ENCODE measurements at regions not wholly inside any gene's neighbourhood (a gene's known extent, or its start where the extent isn't known, plus 50 kb on each side); places are given as distances from the start of the nearest gene placed in this dataset.
"Not testable (repeated sequence)": the region's sequence is repeated elsewhere in the genome, so short reads cannot be mapped to it uniquely, and the experiment has no call there.

DNA sequence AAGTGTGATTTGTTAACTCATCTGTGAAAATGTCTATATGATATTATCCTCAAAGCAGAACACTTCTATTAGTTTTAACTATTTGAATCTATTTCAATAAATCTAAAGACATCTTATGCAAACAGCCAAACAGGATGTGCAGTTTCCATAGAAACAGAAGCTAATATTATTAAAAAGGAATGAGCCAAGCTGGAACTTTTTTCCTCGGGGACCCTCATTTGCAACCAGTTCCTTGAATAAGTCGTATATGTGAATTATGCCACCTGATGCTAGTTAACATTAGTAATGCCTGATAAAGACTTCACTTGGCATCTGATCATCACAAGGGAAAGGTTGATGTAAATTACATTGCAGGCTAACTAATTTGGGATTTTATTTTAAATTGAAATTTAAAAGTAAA, 216.9 kb upstream of the SMLR1 start:
- DNase-seq, result no peak

DNA sequence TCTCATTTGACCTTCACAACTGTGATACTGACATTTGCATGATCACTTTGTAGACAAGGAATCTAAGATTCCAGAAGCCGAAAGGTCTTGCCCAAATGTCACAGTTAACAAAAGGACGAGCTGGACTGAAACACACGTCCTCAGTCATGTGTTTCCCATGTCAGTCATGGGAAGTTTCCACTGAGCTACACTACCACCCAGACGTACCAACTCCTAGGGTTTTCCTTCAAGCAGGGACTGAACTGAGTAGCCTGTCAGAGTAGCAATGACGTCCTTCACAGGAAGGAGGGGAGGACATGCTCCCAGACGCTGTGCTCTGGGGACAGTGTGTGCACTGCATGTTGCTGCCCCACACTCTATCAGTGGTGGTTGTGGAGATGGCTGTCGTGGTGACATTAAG, 215.8 kb upstream of the SMLR1 start:
- DNase-seq, result no peak

DNA sequence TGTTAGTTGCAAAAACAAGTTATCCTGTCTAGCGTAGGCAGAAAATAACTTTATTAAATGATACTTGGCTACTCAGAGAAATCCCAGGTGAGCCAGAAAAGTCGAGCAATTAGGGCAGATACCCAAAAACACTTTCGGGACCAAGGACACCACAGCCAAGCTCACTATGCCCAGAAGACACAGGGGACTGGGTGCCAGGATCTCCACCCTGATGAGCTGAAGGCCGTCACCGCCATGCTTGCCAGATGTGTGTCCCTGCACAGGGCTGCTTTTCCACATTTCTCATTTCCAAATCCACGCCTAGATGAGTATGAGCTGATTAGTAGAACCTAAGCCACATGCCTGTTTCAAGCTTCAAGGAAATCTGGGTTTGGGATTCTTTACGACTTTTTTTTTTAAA, 214.0 kb upstream of the SMLR1 start:
- DNase-seq, result no peak

DNA sequence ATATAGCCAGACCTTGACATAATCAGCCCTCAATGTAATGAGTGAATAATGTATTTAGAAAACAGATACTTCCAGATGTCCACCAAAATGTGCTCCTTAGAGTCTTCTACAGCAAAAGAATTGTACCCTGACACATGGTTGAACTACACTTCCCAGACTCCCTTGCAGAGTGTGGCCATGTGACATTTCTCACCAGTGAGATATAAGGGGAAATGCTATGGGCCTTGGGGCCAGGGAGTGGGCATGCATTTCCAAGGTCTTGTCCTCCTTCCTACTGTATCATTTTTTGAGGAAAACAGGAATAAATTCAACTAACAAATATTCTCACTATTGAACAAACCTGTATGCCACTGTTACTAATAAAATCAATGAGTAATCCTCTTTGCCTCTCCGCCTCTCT, 211.4 kb upstream of the SMLR1 start:
- DNase-seq, result no peak

- DNase-seq, result no peak
Observed at GRCh38 chr6:130617658-130618057, 209.5 kb upstream of the SMLR1 start.

DNA sequence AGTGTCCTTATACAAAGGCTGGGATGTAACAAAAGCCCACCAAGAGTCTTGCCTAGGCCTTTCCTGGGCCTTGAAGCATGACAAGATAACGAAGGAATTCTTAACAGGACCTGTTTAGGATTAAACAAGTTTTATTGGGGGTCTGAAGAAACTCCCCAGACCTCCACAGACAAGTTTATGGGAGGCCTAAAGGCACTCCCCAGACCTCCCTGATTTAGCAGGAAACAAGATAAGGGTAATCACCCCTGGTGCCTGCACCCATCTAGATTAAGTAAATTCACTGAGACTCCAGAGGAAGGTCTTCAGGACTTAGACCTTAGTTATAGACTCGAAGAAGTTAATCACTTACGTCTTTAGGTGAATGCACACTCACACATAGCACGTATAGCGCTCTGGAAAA, 208.4 kb upstream of the SMLR1 start:
- DNase-seq, result not testable (repeated sequence)

- DNase-seq, result no peak
Observed at GRCh38 chr6:130620338-130620781, 206.8 kb upstream of the SMLR1 start.

DNA sequence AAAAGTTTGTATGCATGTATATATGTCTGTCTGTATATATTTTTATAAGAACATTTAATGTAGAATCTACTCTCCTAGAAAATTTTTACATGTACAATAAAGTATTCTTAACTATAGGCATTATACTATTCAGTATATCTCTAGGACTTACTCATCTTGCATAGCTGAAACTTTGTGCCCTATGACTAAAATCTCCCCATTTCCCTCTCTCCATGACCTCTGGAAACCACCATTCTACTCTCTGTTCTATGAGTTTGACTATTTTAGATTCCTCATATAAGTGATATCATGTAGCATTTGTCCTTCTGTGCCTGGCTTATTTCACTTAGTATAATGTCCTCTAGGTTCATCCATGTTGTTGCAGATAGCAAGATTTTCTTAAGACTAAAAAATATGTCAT, 205.1 kb upstream of the SMLR1 start:
- no peak for DNase-seq

DNA sequence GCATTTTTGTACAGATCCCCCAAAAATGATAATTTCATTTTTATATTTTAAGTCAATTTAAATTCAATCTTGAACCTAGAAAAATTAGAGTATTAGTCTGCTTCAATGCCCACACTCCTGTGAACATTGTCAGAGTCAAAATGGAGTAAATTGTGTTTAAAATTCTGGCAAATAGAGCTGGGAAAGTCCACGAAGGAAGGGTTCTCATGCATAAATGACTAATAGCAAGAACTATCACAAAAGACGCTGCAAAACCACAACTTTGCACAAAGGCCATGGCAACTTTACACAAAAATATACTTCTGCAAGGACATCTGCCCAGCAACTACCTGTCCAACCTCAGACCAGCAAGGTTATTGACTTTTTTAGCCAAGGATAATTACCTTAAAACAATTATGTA, 203.2 kb upstream of the SMLR1 start:
- no peak for DNase-seq

DNA sequence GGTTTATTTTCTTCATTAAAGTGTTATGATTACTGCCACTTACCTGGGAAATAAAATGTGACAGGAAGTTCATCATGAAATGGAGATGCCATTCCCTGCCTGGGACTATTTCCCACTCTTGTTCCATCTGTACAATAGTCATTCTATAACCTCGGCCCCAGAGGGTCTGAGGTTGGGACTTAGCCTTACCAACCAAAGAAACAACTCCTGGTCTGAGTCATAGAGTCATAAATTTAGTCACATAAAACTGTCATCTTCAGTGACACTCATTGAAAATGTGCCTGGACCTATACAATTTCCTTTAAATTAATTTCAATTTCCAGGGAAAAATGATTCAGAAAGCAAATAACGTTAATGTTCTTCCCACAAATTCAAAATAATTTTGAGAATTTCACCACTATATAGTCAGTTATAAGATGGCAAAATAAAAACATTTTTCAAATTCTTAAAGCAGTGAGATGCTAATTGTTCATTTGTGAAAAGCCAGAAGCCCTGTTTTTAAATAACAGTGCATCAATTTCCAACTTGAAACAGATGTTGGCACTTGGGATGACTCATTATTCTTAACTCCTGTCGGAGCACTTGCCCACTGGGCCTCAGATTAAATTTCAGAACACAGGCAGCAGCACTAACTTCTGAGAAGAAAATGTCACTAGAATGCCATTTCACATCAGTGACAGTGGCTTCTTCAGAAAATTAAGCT, 201.2 kb upstream of the SMLR1 start:
- DNase-seq, result no peak

DNA sequence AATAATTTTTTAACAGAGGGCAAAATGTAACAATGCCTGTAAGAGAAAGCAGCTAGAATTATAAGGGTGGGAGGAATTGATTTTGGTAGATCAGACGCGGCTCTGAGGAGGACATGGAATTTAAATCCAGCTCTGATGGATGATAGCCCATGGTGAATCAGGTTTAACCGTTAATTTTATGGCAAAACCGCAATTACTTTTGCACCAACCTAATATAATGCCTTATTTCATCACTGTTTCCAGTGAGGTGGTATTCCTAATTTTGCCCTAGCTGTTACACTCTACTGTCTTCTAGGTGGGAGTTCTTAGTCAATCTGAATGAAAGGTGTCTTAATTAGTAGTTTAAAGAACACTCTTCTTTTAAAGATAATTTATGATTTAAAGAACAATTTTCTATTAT, 198.3 kb upstream of the SMLR1 start:
- DNase-seq, result no peak

DNA sequence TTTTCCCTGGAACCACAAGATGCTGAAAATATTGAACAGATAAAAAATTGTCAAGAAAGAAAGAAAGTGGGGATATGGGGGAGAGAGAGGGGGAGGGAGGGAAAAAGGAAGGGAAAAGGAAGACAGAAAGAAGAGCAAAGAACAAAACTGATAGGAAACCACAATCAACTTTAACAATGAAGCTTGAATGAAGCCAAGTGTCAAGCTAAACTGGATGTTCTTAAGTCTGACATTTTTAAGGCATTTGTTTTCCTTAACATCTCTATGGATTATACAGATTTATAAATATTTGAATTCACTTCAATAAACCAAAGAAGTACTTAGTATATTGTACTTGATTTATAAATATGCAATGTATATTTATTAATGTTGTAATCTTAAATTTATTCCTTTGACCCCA, 197.6 kb upstream of the SMLR1 start:
- no peak for DNase-seq

- DNase-seq, result no peak
Observed at GRCh38 chr6:130632277-130632676, 194.9 kb upstream of the SMLR1 start.

- no peak for DNase-seq
Observed at GRCh38 chr6:130632897-130633296, 194.3 kb upstream of the SMLR1 start.

DNA sequence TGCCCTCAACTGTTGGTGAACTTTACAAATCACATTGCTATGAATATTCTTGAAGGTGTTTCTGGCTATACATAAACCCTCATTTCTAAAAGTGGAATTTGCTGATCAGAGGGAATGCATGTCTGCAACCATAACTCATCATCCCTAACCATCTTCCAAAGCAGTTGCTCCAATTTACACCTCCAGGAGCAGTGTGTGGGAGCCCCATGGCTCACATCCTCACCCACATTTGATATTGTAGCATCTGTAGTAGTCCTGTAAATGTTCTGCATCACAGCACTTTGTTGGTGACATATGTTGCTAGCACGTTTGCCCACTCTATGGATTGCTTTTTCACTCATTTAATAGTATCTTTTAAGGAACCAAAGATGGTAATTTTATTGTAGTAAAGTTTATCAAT, 183.8 kb upstream of the SMLR1 start:
- DNase-seq, result peak; percentile 5

GRCh38 chr6:130644175-130644574, 183.0 kb upstream of the SMLR1 start:
- no peak for DNase-seq

DNA sequence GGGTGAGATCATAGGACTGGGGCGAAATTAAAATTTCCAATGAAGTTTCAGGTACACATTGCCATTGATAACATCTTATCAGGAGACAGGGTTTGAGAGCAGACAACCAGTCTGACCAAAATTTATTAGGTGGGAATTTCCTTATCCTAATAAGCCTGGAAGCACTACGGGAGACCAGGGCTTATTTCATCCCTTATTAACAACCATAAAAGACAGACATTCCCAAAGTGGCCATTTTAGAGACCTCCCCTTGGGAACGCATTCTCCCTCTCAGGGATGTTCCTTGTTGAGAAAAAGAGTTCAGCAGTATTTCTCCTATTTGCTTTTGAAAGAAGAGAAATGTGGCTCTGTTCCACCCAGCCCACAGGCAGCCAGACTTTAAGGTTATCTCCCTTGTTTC, 182.4 kb upstream of the SMLR1 start:
- DNase-seq, result not testable (repeated sequence)

GRCh38 chr6:130647246-130647645, 180.0 kb upstream of the SMLR1 start:
- DNase-seq, result no peak

DNA sequence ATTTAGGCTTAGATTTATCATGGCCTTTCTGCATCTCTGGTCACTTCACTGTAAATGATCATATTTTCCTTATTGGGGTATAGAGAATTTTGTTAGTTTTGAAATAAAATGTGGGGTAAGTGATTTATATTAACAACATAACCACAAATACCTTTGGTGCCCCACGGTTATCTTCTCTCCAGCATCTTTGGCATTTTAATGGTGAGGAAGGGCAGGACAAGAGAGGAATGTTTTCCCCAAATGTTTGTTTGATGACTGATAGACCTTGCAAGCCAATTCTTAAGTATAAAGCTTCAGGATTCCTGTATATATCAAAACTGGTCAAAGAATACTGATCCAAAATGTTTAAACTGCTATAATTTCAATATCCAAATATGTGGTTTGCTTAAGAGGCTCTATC, 171.6 kb upstream of the SMLR1 start:
- no peak for DNase-seq

- no peak for DNase-seq
Observed at GRCh38 chr6:130661077-130661476, 166.1 kb upstream of the SMLR1 start.

GRCh38 chr6:130666786-130667185, 160.4 kb upstream of the SMLR1 start:
- no peak for DNase-seq

DNA sequence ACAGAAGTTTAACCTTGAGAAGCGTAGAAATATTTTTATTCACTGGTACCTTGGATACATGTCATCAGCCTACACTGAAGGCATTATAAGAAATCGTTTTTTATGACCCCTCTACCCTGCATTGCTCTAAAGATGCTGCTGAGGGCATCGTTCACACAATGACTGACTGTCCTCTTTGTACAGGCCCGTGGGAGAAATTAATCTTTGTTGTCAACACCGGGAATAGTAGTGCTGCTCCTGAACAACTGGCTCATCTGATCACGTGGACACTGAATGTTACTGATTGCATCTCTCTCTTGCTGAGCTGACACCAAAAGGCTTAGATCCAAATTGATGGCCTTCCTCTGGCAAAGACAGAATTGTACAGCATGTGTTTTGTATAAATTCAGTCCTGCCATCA, 157.1 kb upstream of the SMLR1 start:
- DNase-seq, result no peak

- no peak for DNase-seq
Observed at GRCh38 chr6:130671119-130671518, 156.1 kb upstream of the SMLR1 start.

DNA sequence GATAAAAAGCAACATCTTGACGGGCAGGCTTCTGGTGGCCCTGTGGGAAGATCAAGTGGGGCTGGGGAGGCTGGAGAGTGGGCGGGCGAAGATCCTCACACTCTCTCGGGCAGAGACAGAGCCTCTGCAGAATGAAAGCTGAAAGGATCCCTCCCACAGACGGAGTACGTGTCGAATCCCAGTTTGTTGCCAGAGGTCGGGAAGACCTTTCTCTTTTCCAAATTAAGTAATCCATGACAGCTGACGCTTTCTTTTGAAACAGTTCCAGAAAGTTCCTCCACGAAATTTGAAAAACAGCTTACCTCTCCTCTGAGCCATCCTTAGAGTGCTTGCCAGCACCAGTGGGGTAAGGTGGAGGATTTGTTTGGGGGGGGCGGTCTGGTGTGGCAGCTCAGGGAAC, 155.6 kb upstream of the SMLR1 start:
- no peak for DNase-seq

DNA sequence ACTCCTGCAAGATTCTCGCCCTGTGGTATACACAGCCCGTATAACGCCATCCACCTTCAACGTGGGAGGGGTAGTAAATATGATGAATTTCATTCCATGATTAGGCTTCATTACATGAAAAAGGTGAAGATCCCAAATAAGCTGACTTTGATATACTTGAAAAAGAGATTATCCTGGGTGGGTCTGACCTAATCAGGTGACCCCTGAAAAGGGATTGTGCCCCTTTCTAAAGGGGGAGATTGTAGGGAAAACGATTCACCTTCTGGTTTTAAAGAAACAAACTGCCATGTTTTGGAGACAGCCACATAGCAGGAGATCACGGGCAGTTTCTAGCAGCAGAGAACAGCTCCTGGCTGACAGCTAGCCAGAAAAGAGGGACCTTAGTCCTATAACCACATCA, 155.1 kb upstream of the SMLR1 start:
- no peak for DNase-seq

Measured in occipital lobe (tissue), 1 donor.